A549 (cell line): ENCODE measurements at regions not wholly inside any gene's neighbourhood (a gene's known extent, or its start where the extent isn't known, plus 50 kb on each side); places are given as distances from the start of the nearest gene placed in this dataset.

ENCODE experiments used
- ATAC-seq, 2 experiments: fragments of 200-7000 bp in 1 of 2; fragments of >200 bp in 1 of 2; cut with Nextera tagmentation in 1 of 2; cut with Tn5 transposase in 1 of 2; 3 replicates each; pipeline versions ENCODE4 v1.8.0 to v1.9.1; 2018 to 2020; ENCODE audit warnings: mild to moderate bottlenecking in 1 of 2, moderate library complexity in 1 of 2
- CTCF ChIA-PET: fragments of 300-600 bp; sonication (Branson Sonifier 250); formaldehyde crosslinking; extraction: SDS; loops from one replicate; lab custom pipeline; 2021; ENCODE audit warnings: antibody characterized with exemption, inconsistent platforms; lab: Yijun Ruan, JAX
- POLR2A ChIA-PET: fragments of 350-600 bp; formaldehyde crosslinking; extraction: SDS; loops from one replicate; lab custom pipeline; 2021; ENCODE audit warnings: antibody characterized with exemption, inconsistent platforms; lab: Yijun Ruan, JAX
- DNase-seq, 2 experiments: peaks; one replicate each; pipeline versions ENCODE4 v3.0.0 to v3.0.0-alpha.2; 2011 to 2016; ENCODE audit warnings: low read depth in 1 of 2, low spot score in 1 of 2
- FAIRE-seq: peaks from 2 replicates; lab custom pipeline; 2011; peaks lifted over from hg19 to GRCh38; lab: Jason Lieb, UNC
- H3K27ac ChIP-seq, 2 experiments: fragments of >200 bp; sonication (Bioruptor Twin); formaldehyde crosslinking; 3 replicates each; pipeline ENCODE4 v1.5.1; 2016 to 2017
- H3K4me1 ChIP-seq: fragments of >200 bp; sonication (Bioruptor Twin); formaldehyde crosslinking; 3 replicates; pipeline ENCODE4 v1.6.1; 2016
- H3K4me2 ChIP-seq: fragments of >200 bp; sonication (Bioruptor Twin); formaldehyde crosslinking; 3 replicates; pipeline ENCODE4 v1.6.1; 2016
- H3K4me3 ChIP-seq: fragments of >200 bp; sonication (Bioruptor Twin); formaldehyde crosslinking; 3 replicates; pipeline ENCODE4 v1.5.1; 2016
- H3K9me3 ChIP-seq: fragments of >200 bp; sonication (Bioruptor Twin); formaldehyde crosslinking; 3 replicates; pipeline ENCODE4 v1.6.1; 2016
- CBX8 ChIP-seq: fragments of 200-600 bp; sonication (generic); IDR thresholded peaks from 2 replicates; pipeline ENCODE4 v1.6.1; 2016
- CEBPB ChIP-seq, 2 experiments: fragments of >200 bp in 1 of 2; sonication (Bioruptor Twin) in 1 of 2; formaldehyde crosslinking in 1 of 2; IDR thresholded peaks; 2 replicates each; pipeline ENCODE4 v1.6.1; 2012 to 2016
- CHD2 ChIP-seq: fragments of 150-350 bp; IDR thresholded peaks from 2 replicates; pipeline ENCODE4 v1.6.1; 2014; ENCODE audit warnings: low read length; ENCODE audit not compliant: partially characterized antibody
- CTCF ChIP-seq: fragments of >200 bp; sonication (Bioruptor Twin); formaldehyde crosslinking; IDR thresholded peaks from 3 replicates; pipeline ENCODE4 v1.5.1; 2016
- EHMT2 ChIP-seq: fragments of 200-600 bp; sonication (generic); IDR thresholded peaks from 2 replicates; pipeline ENCODE4 v1.6.1; 2016; ENCODE audit warnings: antibody characterized with exemption, low read depth, mild to moderate bottlenecking, moderate library complexity
- EP300 ChIP-seq, 2 experiments: fragments of >200 bp; sonication (Bioruptor Twin); formaldehyde crosslinking; IDR thresholded peaks; 2 replicates in 1 of 2; 3 replicates in 1 of 2; pipeline ENCODE4 v1.6.1; 2016 to 2017
- ESRRA ChIP-seq: fragments of 150-350 bp; IDR thresholded peaks from 2 replicates; pipeline ENCODE4 v1.6.1; 2014; ENCODE audit warnings: mild to moderate bottlenecking, low read length, borderline replicate concordance
- FOXS1 ChIP-seq: fragments of 250-450 bp; sonication (Bioruptor Pico); IDR thresholded peaks from 2 replicates; pipeline ENCODE4 v1.5.0; 2020; ENCODE audit warnings: mild to moderate bottlenecking, moderate library complexity
- HDAC2 ChIP-seq: fragments of 200-600 bp; sonication (generic); IDR thresholded peaks from 2 replicates; pipeline ENCODE4 v1.6.1; 2016
- HEYL ChIP-seq: fragments of 250-450 bp; sonication (Bioruptor Pico); IDR thresholded peaks from 2 replicates; pipeline ENCODE4 v1.8.0; 2021; ENCODE audit warnings: mild to moderate bottlenecking, moderate library complexity
- HOXB5 ChIP-seq: fragments of 250-450 bp; sonication (Bioruptor Pico); IDR thresholded peaks from 2 replicates; pipeline ENCODE4 v1.5.0; 2020; ENCODE audit warnings: mild to moderate bottlenecking, moderate library complexity
- KDM1A ChIP-seq: fragments of 200-600 bp; sonication (generic); IDR thresholded peaks from 2 replicates; pipeline ENCODE4 v1.6.1; 2016; ENCODE audit warnings: low read depth, mild to moderate bottlenecking
- KDM5A ChIP-seq: fragments of 200-600 bp; sonication (generic); IDR thresholded peaks from 2 replicates; pipeline ENCODE4 v1.6.1; 2016; ENCODE audit warnings: antibody characterized with exemption, mild to moderate bottlenecking
- MAZ ChIP-seq: fragments of 150-350 bp; IDR thresholded peaks from 2 replicates; pipeline ENCODE4 v1.6.1; 2014; ENCODE audit warnings: antibody characterized with exemption, low read depth, low read length, borderline replicate concordance
- MYC ChIP-seq: IDR thresholded peaks from 2 replicates; pipeline ENCODE4 v1.6.1; 2012; ENCODE audit warnings: mild to moderate bottlenecking, inconsistent platforms, low read length, improper control_type of control experiment, borderline replicate concordance
- NR3C1 ChIP-seq: fragments of >200 bp; sonication (Bioruptor Twin); formaldehyde crosslinking; IDR thresholded peaks from 3 replicates; pipeline ENCODE4 v1.6.1; 2017
- PHF8 ChIP-seq: fragments of 200-600 bp; sonication (generic); IDR thresholded peaks from 2 replicates; pipeline ENCODE4 v1.6.1; 2016; ENCODE audit warnings: low read depth, mild to moderate bottlenecking, antibody characterized with exemption, moderate library complexity, borderline replicate concordance
- POLR2A ChIP-seq: IDR thresholded peaks from 2 replicates; pipeline ENCODE4 v1.6.1; 2012; ENCODE audit warnings: mild to moderate bottlenecking, low read length
- RAD21 ChIP-seq, 2 experiments: fragments of >200 bp in 1 of 2; sonication (Bioruptor Twin) in 1 of 2; formaldehyde crosslinking in 1 of 2; IDR thresholded peaks in 1 of 2; conservative IDR thresholded peaks in 1 of 2; 2 replicates in 1 of 2; 3 replicates in 1 of 2; pipeline ENCODE4 v1.6.1; 2012 to 2018; ENCODE audit warnings: inconsistent platforms in 1 of 2
- RARB ChIP-seq: fragments of 250-450 bp; sonication (Bioruptor Pico); IDR thresholded peaks from 2 replicates; pipeline ENCODE4 v1.8.0; 2021; ENCODE audit warnings: mild to moderate bottlenecking, moderate library complexity
- SMC3 ChIP-seq: fragments of >200 bp; sonication (Bioruptor Twin); formaldehyde crosslinking; IDR thresholded peaks from 3 replicates; pipeline ENCODE4 v1.6.1; 2018; ENCODE audit warnings: inconsistent platforms
- TP53 ChIP-seq: fragments of 250-450 bp; sonication (Bioruptor Pico); IDR thresholded peaks from 2 replicates; pipeline ENCODE4 v1.5.0; 2021; ENCODE audit warnings: mild to moderate bottlenecking, moderate library complexity
- USF2 ChIP-seq: fragments of 450-650 bp; IDR thresholded peaks from 2 replicates; pipeline ENCODE4 v1.6.1; 2014; ENCODE audit warnings: antibody characterized with exemption
- ZFP36 ChIP-seq: fragments of 450-650 bp; IDR thresholded peaks from 2 replicates; pipeline ENCODE4 v1.6.1; 2014; ENCODE audit warnings: borderline replicate concordance; ENCODE audit not compliant: partially characterized antibody
- ZSCAN20 ChIP-seq: fragments of 250-450 bp; sonication (Bioruptor Pico); IDR thresholded peaks from 2 replicates; pipeline ENCODE4 v1.8.0; 2022; ENCODE audit warnings: mild to moderate bottlenecking, moderate library complexity
- WGBS: methylation state at CpG from one replicate; pipeline ENCODE4 v1.1.6; 2017; ENCODE audit errors: missing lambda C conversion rate; 5-methylcytosine and 5-hydroxymethylcytosine counted together
- TF ChIP-seq, protein P1 (sequence below): fragments of >200 bp; sonication (Bioruptor Twin); formaldehyde crosslinking; IDR thresholded peaks from 3 replicates; pipeline ENCODE4 v1.6.1; 2016
- TF ChIP-seq, protein P2 (sequence below): IDR thresholded peaks from 2 replicates; pipeline ENCODE4 v1.6.1; 2012
- TF ChIP-seq, protein P3 (sequence below): fragments of 150-350 bp; IDR thresholded peaks from 2 replicates; pipeline ENCODE4 v1.6.1; 2014; ENCODE audit warnings: low read depth, mild to moderate bottlenecking, low read length
- TF ChIP-seq, protein P4 (sequence below): fragments of >200 bp; sonication (Bioruptor Twin); formaldehyde crosslinking; IDR thresholded peaks from 2 replicates; pipeline ENCODE4 v1.6.1; 2016

- TF ChIP-seq USF2 (no peak), ZSCAN20 (no peak), CBX8 (no peak), TP53 (no peak), MYC (no peak), ESRRA (no peak), RAD21 (conservative IDR thresholded peaks at IDR 0.05 in 1 of 2, IDR thresholded peaks at IDR 0.05 in 1 of 2) (no peak), HEYL (CRISPR knock-in tag) (no peak), RARB (no peak), FOXS1 (CRISPR knock-in tag) (no peak), KDM1A (no peak), PHF8 (no peak), POLR2A (no peak), EHMT2 (no peak)
- TF ChIP-seq, protein P1, sequence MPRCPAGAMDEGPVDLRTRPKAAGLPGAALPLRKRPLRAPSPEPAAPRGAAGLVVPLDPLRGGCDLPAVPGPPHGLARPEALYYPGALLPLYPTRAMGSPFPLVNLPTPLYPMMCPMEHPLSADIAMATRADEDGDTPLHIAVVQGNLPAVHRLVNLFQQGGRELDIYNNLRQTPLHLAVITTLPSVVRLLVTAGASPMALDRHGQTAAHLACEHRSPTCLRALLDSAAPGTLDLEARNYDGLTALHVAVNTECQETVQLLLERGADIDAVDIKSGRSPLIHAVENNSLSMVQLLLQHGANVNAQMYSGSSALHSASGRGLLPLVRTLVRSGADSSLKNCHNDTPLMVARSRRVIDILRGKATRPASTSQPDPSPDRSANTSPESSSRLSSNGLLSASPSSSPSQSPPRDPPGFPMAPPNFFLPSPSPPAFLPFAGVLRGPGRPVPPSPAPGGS = no peak
- TF ChIP-seq, protein P2, sequence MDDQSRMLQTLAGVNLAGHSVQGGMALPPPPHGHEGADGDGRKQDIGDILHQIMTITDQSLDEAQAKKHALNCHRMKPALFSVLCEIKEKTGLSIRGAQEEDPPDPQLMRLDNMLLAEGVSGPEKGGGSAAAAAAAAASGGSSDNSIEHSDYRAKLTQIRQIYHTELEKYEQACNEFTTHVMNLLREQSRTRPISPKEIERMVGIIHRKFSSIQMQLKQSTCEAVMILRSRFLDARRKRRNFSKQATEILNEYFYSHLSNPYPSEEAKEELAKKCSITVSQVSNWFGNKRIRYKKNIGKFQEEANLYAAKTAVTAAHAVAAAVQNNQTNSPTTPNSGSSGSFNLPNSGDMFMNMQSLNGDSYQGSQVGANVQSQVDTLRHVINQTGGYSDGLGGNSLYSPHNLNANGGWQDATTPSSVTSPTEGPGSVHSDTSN = no peak
- H3K4me3 ChIP-seq = no peak overlapping the region
- WGBS = 33% methylated on average over 1 of the region's 1 CpG
- no peak for FAIRE-seq
- no peaks in the 10 kb centered on the region for H3K4me1 ChIP-seq
- H3K4me2 ChIP-seq = no peak overlapping the region
- ChIA-PET POLR2A (no interaction called here), CTCF (interaction anchor here (0.8 to 1.4 kb wide), 3 partner anchors 13 to 20 kb away, joined by 3 read pairs; no protein-coding TSS in a partner anchor)
- no peaks in the 10 kb centered on the region for H3K9me3 ChIP-seq
- DNase-seq = no peak
- no peak; a peak in 1 of 6 replicates for ATAC-seq
- H3K27ac ChIP-seq = no peak overlapping the region
Measured at GRCh38 chr2:75788902-75789301, 78.2 kb upstream of the GCFC2 start.

- POLR2A ChIA-PET = no interaction called here
- CTCF ChIA-PET = interaction anchor here (0.8 to 1.4 kb wide), 3 partner anchors 13 to 20 kb away, joined by 3 read pairs; no protein-coding TSS in a partner anchor
- no peak overlapping the region for H3K4me3 ChIP-seq
- no peak overlapping the region for H3K4me2 ChIP-seq
- 28% methylated on average over 4 of the region's 4 CpGs for WGBS
- H3K27ac ChIP-seq = no peak overlapping the region
- FAIRE-seq (no peak), DNase-seq (no peak), ATAC-seq (peak in 1 of 2 experiments; percentile 28; a peak in 1 of 6 replicates)
- no peaks in the 10 kb centered on the region for H3K9me3 ChIP-seq
- TF ChIP-seq ZFP36 = no peak
- TF ChIP-seq, all 56 proteins: peak for 0
- H3K4me1 ChIP-seq = no peaks in the 10 kb centered on the region
Measured at GRCh38 chr2:75788154-75788553, 77.4 kb upstream of the GCFC2 start.

GRCh38 chr2:75787532-75788132 lies 76.9 kb upstream of the GCFC2 start:
- Histone ChIP-seq H3K9me3 (no peaks in the 10 kb centered on the region), H3K4me3 (no peak overlapping the region), H3K4me1 (no peaks in the 10 kb centered on the region), H3K27ac (no peak overlapping the region), H3K4me2 (no peak overlapping the region)
- CTCF ChIA-PET = interaction anchor here (1.0 to 1.4 kb wide), 3 partner anchors 10 to 15 kb away, joined by 3 read pairs; no protein-coding TSS in a partner anchor
- 15% methylated on average over 5 of the region's 5 CpGs for WGBS
- no peak for TF ChIP-seq NR3C1
- no peak for TF ChIP-seq HDAC2
- TF ChIP-seq MAZ = no peak
- TF ChIP-seq CHD2 = no peak
- TF ChIP-seq KDM5A = no peak
- TF ChIP-seq KDM1A = no peak
- TF ChIP-seq RAD21 (conservative IDR thresholded peaks at IDR 0.05 in 1 of 2, IDR thresholded peaks at IDR 0.05 in 1 of 2) = peak; percentile 74 to 76
- TF ChIP-seq PHF8 = no peak
- no peak for TF ChIP-seq ZSCAN20
- TF ChIP-seq EP300 (IDR thresholded peaks at IDR 0.05) = no peak
- no peak for TF ChIP-seq CEBPB (IDR thresholded peaks at IDR 0.05)
- TF ChIP-seq, protein P3, sequence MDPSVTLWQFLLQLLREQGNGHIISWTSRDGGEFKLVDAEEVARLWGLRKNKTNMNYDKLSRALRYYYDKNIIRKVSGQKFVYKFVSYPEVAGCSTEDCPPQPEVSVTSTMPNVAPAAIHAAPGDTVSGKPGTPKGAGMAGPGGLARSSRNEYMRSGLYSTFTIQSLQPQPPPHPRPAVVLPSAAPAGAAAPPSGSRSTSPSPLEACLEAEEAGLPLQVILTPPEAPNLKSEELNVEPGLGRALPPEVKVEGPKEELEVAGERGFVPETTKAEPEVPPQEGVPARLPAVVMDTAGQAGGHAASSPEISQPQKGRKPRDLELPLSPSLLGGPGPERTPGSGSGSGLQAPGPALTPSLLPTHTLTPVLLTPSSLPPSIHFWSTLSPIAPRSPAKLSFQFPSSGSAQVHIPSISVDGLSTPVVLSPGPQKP = no peak
- peak; percentile 60 for TF ChIP-seq SMC3
- no peak for TF ChIP-seq HOXB5 (CRISPR knock-in tag)
- TF ChIP-seq, protein P4, sequence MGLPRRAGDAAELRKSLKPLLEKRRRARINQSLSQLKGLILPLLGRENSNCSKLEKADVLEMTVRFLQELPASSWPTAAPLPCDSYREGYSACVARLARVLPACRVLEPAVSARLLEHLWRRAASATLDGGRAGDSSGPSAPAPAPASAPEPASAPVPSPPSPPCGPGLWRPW = no peak
- peak; percentile 69 for TF ChIP-seq CTCF
- FAIRE-seq (peak; percentile 65), DNase-seq (peak in 1 of 2 experiments; percentile 47), ATAC-seq (peak; percentile 25 to 75; a peak in 3 of 6 replicates)
- POLR2A ChIA-PET = no interaction called here
